ENCODE measurements at regions not wholly inside any gene's neighbourhood (a gene's known extent, or its start where the extent isn't known, plus 50 kb on each side); places are given as distances from the start of the nearest gene placed in this dataset.

DNA sequence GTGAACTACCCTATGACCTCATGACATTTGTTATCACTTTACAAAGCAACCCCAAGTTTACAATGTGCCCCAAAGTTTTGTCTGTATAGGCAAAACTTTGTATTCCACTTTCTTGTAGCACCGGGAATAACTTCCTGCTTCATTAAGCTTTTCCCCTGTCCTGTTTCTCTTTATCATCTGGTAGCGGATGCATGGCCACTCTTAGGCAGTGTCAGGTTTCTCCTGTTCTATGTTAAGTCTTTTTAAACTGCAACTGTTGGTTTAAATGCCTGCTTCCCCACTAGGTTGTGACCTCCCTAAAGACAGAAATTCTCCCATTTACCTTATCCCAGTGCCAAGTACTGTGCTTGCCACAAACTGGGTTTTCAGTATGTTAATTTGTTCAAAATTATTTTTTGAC, 433.6 kb upstream of the DPH6 start:
- H3K4me1 Mint-ChIP-seq, result no peaks in the 10 kb centered on the region
- no peaks in the 10 kb centered on the region for H3K27me3 Mint-ChIP-seq
- ATAC-seq (replicated peaks), result no peak
- H3K4me3 Mint-ChIP-seq, result no peak overlapping the region
- H3K27ac Mint-ChIP-seq, result no peak overlapping the region
- peaks cover 4% of the 10 kb centered on the region for H3K9me3 Mint-ChIP-seq
- no peaks in the 10 kb centered on the region for H3K36me3 Mint-ChIP-seq (ENCODE audit: low read depth)

DNA sequence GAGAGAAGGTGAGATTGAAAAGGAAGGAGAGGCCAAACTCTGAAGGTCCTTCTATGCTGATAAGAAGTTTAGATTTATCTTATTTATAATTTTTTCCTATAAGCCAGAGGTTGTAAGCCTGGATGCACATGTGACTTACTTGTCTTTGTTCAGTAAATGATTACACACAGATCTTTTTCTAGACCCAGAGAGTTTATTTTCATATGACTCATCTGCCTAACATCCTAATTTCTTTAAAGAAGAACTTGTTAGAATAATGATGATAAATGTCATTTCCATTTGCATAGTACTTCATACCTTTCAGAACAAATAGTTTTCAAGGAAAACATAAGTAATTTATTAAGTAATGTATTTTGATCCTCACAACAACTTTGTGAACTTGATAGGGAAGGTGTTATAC, 434.8 kb upstream of the DPH6 start:
- Mint-ChIP-seq H3K9me3 (peaks cover 4% of the 10 kb centered on the region), H3K4me1 (no peaks in the 10 kb centered on the region), H3K27ac (no peak overlapping the region), H3K27me3 (no peaks in the 10 kb centered on the region), H3K4me3 (no peak overlapping the region), H3K36me3 (ENCODE audit: low read depth) (no peaks in the 10 kb centered on the region)
- ATAC-seq (replicated peaks), result no peak

DNA sequence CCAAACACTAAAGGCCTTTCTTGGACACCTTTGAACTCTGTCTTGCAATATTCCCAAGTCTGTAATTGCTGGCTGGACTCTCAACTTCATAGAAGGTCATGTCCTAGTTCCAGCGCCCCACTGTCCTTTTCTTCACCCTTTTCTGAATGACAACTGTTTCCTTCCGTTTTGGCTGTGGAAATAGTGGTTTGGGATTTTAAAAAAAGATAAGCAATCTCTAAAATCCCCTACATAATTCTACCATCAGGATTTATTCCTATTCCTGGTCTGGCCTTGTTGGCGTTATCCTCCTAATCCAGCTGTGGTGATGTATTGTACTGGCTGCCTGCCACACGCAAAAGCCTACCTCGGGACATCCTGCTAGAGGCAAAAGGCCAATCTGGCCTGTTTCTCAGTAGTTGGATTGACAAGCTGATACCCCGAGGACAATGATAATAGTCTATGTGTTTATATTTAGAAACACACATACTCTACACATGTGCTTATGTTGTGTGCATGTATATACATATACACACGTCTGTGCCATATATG, 440.3 kb upstream of the DPH6 start:
- Mint-ChIP-seq H3K27me3 (no peaks in the 10 kb centered on the region), H3K36me3 (ENCODE audit: low read depth) (no peaks in the 10 kb centered on the region), H3K4me1 (no peaks in the 10 kb centered on the region), H3K9me3 (peaks cover 3% of the 10 kb centered on the region), H3K27ac (no peak overlapping the region), H3K4me3 (no peak overlapping the region)
- no peak for ATAC-seq (replicated peaks)

DNA sequence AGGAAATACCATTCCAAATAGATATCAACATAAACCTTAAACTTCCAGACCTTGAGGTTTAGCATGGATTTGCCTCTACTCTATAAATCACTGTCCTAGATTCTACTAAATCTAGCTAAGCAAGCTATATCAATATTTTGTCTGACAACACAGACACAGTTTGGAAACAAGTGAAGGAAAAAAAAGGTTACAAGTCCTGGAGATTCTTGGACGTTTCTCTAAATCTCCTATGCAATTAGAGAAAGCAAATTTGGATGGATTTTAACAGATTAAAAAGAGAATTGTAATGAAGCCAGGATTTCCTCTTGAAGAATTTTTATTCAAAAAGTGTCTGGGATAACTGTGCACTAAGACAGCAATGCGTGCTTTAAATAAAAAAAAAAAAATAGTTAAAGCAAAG, 441.1 kb upstream of the DPH6 start:
- H3K27ac Mint-ChIP-seq, result no peak overlapping the region
- no peaks in the 10 kb centered on the region for H3K27me3 Mint-ChIP-seq
- no peaks in the 10 kb centered on the region for H3K9me3 Mint-ChIP-seq
- H3K4me3 Mint-ChIP-seq, result no peak overlapping the region
- H3K4me1 Mint-ChIP-seq, result no peaks in the 10 kb centered on the region
- ATAC-seq (replicated peaks), result no peak
- no peaks in the 10 kb centered on the region for H3K36me3 Mint-ChIP-seq (ENCODE audit: low read depth)

DNA sequence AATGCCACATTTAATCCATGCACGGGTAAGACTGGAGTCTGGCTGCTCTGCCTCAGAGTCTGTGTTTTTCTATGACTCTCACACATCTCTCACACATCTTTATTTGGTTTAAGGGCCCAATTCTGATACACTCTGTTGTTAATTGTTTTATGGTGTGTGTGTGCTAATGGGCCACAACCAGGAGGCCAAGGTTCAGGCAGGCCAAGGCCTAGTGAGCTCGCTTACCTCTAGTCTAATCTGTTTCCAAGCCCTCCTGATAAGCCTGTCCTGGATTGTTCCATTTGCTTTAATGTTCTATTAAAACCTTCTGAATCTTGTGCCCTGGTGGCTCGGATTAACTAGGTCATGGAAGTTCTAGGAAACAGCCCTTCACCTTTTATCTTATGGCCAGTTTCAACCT, 445.4 kb upstream of the DPH6 start:
- no peak for ATAC-seq (replicated peaks)
- Mint-ChIP-seq H3K36me3 (ENCODE audit: low read depth) (no peaks in the 10 kb centered on the region), H3K9me3 (no peaks in the 10 kb centered on the region), H3K27ac (no peak overlapping the region), H3K4me3 (no peak overlapping the region), H3K4me1 (no peaks in the 10 kb centered on the region), H3K27me3 (no peaks in the 10 kb centered on the region)

DNA sequence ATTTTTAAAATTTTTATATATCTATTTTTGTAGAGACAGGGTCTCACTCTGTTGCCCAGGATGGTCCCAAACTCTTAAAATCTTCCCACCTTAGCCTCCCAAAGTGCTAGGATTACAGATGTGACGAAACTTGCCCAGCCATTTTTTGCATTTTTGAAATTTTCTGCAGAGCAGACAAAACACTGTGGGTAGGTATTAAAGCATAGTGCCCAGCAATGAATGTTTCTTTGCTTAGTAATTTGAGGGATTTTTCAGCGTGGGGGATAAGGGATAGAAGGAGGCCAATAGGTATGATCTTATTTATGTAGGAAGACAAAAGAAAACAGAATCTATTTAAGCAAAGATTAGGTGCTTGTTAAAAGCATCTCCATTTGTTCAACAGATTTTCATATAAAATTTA, 446.8 kb upstream of the DPH6 start:
- no peaks in the 10 kb centered on the region for H3K9me3 Mint-ChIP-seq
- no peaks in the 10 kb centered on the region for H3K36me3 Mint-ChIP-seq (ENCODE audit: low read depth)
- no peaks in the 10 kb centered on the region for H3K27me3 Mint-ChIP-seq
- H3K4me3 Mint-ChIP-seq, result no peak overlapping the region
- H3K4me1 Mint-ChIP-seq, result no peaks in the 10 kb centered on the region
- ATAC-seq (replicated peaks), result no peak
- no peak overlapping the region for H3K27ac Mint-ChIP-seq

DNA sequence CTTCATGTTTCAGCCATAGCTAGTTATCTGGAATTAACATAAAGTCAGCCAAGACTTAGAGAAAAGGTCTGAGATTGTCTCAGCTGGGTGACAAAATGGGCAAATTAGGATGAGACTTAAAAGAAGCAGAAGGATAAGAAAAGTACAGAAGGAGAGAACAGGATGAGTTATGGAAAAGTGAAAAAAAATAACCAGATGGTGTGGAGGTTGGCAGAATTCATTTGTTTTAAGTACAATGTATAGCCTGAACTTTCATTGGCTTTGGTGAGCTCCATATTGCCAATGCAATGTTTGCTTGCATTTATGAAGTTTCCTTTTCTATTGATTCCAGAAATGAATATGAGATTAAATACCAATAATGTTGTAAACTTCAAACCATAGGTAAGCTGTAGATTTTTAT, 447.2 kb upstream of the DPH6 start:
- Mint-ChIP-seq H3K4me3 (no peak overlapping the region), H3K9me3 (no peaks in the 10 kb centered on the region), H3K36me3 (ENCODE audit: low read depth) (no peaks in the 10 kb centered on the region), H3K4me1 (no peaks in the 10 kb centered on the region), H3K27ac (no peak overlapping the region), H3K27me3 (no peaks in the 10 kb centered on the region)
- no peak for ATAC-seq (replicated peaks)

DNA sequence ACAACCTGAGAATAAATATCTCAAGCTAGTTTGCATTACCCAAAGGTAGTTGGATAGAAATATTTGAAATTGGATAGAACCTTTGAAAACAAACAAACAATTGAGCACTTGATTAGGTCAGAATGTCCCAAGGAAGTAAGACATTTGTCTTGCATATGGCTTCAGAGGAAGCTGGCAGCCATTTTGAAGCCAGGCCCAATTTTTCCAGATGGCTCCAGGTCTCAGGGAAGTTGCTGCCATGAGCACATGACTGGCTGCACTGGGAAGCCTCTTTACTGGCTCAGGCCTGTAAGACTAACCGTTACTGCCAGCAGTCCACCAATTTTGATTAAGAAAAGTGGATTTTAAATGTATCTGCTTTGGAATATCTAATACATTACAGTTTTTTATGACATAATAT, 448.9 kb upstream of the DPH6 start:
- no peaks in the 10 kb centered on the region for H3K9me3 Mint-ChIP-seq
- ATAC-seq (replicated peaks), result no peak
- H3K4me1 Mint-ChIP-seq, result no peaks in the 10 kb centered on the region
- H3K4me3 Mint-ChIP-seq, result no peak overlapping the region
- no peaks in the 10 kb centered on the region for H3K27me3 Mint-ChIP-seq
- no peak overlapping the region for H3K27ac Mint-ChIP-seq
- no peaks in the 10 kb centered on the region for H3K36me3 Mint-ChIP-seq (ENCODE audit: low read depth)

DNA sequence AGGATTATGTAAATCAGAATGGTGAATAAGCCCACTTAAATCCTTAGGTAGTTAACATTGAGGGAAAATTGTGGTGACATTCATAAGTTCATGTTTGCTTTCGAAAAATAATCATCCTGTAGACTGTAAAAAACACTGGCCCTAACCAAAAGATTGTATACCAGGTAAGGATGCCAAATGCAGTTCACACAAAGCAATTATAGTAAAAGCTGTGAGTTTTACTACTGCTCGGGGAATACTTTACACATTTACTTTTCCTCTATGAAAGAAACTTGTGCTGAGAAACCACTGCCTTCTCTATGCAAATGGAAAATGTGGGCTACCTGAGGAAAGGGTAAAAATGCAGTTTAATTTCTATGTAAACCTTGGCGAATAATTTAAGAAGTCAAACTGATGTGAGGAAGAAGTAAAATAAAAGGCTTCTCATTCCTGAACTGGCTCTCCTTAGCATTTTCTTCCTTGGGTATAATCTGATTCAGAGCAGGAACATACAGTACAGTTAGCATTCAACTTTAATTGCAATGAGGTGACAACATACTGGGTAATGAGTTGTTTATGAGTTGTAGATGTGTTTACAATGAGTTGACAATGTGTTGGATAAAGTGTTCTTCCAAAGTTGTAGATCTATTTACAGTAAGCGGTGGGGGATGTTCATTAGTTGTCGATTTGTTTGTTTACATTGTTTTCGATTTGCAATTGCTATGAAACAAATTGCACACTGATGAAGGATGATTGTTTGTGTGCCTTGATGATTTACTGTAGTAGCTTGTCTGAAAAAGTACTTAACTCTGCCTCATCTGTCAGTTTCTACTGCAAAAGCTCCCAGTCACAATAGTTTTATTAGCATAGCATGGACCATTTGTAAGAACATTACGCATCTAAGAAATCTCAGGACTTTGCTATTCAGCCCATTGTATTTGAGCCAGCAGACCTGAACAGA, 453.0 kb upstream of the DPH6 start:
- Mint-ChIP-seq H3K4me3 (no peak overlapping the region), H3K4me1 (no peaks in the 10 kb centered on the region), H3K27ac (no peak overlapping the region), H3K27me3 (no peaks in the 10 kb centered on the region), H3K9me3 (no peaks in the 10 kb centered on the region), H3K36me3 (ENCODE audit: low read depth) (no peaks in the 10 kb centered on the region)
- no peak for ATAC-seq (replicated peaks)

DNA sequence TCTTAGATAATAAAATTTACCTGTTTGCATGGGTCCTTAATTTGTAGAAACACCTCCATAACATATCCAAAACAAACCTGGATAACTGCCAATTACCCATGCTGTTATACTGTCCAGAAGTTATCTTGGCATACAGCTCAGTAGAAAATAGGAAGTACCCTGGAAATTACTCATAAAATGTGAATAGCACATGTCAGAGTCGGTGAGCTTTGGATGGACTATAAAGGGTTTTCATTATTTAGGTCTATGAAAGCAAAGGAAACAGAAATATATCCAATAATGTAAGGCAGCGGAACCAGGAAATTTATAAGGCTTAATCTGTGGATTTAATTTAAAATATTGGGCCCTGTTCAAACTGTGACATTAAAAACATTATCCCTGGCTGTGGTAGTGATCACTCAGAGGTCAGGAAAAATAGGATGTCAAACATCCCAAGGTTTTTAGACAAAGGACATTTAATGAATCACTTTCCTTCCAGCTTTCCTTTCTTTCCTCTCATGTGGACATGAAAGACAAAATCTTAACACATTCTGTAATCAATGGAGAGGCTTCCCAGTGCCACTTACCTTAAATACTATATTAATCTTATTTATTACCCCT, 459.0 kb upstream of the DPH6 start:
- no peak for ATAC-seq (replicated peaks)
- Mint-ChIP-seq H3K4me1 (no peaks in the 10 kb centered on the region), H3K9me3 (no peaks in the 10 kb centered on the region), H3K4me3 (no peak overlapping the region), H3K36me3 (ENCODE audit: low read depth) (no peaks in the 10 kb centered on the region), H3K27ac (no peak overlapping the region), H3K27me3 (no peaks in the 10 kb centered on the region)

DNA sequence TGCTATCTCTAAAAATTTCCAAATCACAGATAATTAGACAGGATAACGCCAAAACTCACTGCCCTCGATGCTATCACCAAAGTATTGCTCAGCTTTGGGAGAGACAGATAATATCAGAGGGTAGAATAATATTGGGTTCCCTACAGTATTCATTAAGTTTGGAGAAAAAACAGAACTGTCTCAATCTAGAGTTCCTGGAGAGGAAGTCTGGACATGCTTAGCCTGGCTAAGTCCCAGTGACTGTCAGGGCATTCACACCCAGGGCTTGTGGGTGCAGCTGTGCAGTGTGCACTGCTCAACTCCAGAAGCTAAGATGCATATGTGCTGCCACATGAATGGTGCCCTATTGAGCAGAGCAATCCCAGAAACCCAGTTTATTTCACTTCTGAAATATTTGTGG, 459.6 kb upstream of the DPH6 start:
- Mint-ChIP-seq H3K9me3 (no peaks in the 10 kb centered on the region), H3K27ac (no peak overlapping the region), H3K27me3 (no peaks in the 10 kb centered on the region), H3K4me1 (no peaks in the 10 kb centered on the region), H3K4me3 (no peak overlapping the region), H3K36me3 (ENCODE audit: low read depth) (no peaks in the 10 kb centered on the region)
- no peak for ATAC-seq (replicated peaks)

DNA sequence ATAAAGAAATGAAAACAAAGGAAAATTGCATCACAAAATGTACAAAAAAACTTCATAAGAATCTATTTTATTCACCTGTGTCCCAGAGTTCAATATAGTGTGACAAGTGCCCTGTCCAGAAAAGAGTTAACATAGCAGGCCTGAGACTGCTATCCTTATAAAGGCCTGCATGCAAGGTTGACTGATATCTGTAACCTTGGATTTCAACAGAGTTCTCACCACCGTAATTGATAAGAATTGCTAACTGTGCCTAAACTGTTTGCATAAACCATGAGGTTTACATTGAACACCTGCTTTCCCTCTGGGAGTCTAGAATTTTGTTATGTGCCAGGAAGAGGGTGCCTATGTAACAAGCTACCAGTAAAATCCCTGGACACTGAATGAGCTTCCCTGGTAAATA, 461.7 kb upstream of the DPH6 start:
- Mint-ChIP-seq H3K9me3 (no peaks in the 10 kb centered on the region), H3K27me3 (no peaks in the 10 kb centered on the region), H3K27ac (no peak overlapping the region), H3K4me1 (no peaks in the 10 kb centered on the region), H3K4me3 (no peak overlapping the region), H3K36me3 (ENCODE audit: low read depth) (no peaks in the 10 kb centered on the region)
- ATAC-seq (replicated peaks), result no peak

DNA sequence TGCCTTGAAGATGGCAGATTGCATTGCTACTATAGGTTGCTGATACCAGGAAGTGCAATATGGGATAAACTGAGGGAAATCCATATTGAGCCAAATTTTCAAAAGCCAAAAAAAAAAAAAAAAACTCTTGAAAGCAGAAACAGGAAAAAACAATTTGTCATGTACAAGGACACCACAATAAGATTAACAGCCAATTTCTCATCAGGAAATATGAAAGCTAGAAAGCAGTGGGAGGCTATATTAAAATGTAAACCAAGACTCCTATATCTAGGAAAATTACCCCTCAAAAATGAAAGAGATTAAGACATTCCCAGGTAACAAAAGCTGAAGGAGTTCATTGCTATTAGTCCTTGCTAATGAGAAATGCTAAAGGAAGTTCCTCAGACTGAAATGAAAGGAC, 462.8 kb upstream of the DPH6 start:
- H3K4me3 Mint-ChIP-seq, result no peak overlapping the region
- no peak for ATAC-seq (replicated peaks)
- peaks cover 5% of the 10 kb centered on the region for H3K9me3 Mint-ChIP-seq
- H3K36me3 Mint-ChIP-seq (ENCODE audit: low read depth), result no peaks in the 10 kb centered on the region
- no peak overlapping the region for H3K27ac Mint-ChIP-seq
- no peaks in the 10 kb centered on the region for H3K27me3 Mint-ChIP-seq
- H3K4me1 Mint-ChIP-seq, result no peaks in the 10 kb centered on the region

DNA sequence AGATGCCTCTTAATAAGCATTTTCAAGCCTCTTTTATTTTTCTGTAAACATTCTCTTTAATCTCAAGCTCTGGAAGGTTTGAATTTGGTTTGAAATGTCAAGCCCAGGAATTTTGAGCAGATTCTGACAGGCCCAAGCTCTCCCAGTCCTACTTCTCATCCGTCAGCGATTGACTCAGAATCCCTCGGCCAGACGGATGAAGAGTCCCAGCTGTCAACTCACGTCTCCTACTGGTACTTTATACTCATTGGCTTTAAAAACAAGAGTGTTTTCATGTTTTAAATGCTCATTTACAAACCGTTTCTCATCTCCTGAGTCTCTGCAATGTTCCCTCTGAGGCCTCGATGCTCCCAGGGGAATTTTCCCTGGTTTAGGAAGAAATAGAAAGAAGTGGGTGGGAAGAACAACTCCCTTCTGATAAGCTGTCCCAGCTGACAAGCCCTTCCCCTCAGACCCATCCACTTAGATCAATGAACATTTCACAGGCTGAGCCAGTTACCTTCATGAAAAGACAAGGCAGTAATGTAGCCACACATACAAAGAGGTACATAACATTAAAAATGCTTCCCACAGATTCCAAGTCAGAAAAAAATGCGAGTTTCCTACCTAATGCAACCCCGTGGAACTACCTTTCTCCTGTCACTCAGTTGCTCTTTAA, 478.2 kb upstream of the DPH6 start:
- Mint-ChIP-seq H3K36me3 (ENCODE audit: low read depth) (no peaks in the 10 kb centered on the region), H3K4me3 (no peak overlapping the region), H3K4me1 (no peaks in the 10 kb centered on the region), H3K9me3 (no peaks in the 10 kb centered on the region), H3K27me3 (no peaks in the 10 kb centered on the region), H3K27ac (no peak overlapping the region)
- ATAC-seq (replicated peaks), result no peak

Data from activated T-helper 17 cell treated with anti-CD3 and anti-CD28 coated beads, Interleukin-2, amount 50 U/mL, for 72 hours (primary cell).